ELF-1 (cell line): ENCODE measurements at regions not wholly inside any gene's neighbourhood (a gene's known extent, or its start where the extent isn't known, plus 50 kb on each side); places are given as distances from the start of the nearest gene placed in this dataset.
A peak's percentile ranks its signal among the peaks of the same experiment; 100 is the strongest.

Experiments
- DNase-seq: peaks from one replicate; pipeline ENCODE4 v3.0.0-alpha.2; 2016; ENCODE audit warnings: low read depth, low spot score

DNA sequence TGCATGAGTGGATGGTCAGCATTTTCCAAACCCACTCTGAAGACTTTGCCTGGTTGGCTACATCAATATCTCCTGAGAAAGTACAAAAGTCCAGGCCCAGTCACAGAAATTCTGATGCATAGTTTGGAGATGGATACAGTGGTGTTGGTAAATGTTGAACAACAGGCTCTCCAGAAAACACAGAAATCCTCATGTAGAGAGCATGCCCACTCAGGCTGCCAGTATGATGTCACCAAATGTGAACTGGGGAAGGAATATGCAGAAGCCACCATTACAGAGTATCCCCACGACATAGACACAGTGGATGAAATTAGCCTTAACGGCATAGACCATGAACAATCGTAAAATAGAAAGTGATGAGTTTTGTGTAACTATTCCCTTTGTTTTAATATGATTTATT lies 97.1 kb upstream of the NXT1 start:
- DNase-seq, result no peak

DNA sequence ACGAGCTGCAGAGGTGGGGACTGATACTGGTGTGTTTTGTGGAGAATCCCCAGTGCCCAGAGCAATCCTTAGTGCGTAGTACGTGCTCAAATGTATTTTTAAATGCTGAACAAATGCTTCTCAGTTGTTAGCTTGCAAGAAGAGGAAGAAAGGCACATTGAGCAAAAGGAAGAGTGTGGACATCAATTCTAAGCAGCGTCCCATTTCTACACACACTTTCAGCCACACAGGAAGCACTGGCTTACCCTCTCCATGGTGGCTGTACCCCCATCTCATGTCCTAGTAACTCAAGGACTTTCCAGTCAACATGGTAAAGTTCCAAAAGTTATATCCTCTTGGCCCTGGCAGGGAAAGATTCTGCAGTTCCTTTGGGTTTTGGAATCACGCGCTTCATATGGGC lies 98.8 kb upstream of the NXT1 start:
- no peak for DNase-seq

DNA sequence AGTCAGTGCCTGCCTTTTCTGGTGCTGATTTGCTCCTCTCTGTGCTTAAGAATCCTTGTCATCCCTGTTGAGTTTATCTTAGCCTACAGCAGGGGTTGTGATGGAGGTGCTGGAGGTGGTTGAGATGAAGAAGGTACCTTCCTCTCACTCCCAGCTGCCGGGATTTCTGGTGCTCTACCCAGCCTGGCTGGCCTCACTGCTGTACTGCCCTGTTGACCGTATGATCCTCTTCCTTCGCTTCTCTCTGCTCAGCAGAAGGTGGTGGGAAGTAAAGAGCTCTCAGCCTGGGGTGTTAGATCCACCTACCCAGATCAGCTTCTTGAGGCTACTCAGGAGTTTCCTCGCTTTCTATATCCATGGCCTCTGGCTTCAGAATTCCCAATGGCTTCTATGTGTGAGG lies 101.0 kb upstream of the NXT1 start:
- DNase-seq, result no peak

DNA sequence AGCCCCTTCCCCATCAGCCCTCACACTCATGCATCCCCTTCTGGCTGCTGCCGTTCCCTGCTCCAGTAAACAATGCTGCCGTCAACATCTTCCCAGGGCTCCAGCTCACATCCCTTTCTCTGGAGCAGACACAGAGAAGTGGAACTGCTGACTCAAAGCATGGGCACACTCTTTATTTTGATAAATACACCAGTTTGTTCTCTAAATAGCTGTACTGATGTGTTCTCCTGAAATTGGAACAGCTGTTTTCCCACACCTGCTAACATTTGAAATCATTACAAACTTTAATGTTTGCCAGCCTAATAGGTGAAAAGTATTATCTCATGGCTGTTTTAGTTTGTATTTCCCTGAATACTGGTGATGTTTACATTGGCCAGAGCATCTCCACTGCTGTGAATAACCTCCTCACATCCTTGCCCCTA lies 102.1 kb upstream of the NXT1 start:
- DNase-seq, result no peak

DNA sequence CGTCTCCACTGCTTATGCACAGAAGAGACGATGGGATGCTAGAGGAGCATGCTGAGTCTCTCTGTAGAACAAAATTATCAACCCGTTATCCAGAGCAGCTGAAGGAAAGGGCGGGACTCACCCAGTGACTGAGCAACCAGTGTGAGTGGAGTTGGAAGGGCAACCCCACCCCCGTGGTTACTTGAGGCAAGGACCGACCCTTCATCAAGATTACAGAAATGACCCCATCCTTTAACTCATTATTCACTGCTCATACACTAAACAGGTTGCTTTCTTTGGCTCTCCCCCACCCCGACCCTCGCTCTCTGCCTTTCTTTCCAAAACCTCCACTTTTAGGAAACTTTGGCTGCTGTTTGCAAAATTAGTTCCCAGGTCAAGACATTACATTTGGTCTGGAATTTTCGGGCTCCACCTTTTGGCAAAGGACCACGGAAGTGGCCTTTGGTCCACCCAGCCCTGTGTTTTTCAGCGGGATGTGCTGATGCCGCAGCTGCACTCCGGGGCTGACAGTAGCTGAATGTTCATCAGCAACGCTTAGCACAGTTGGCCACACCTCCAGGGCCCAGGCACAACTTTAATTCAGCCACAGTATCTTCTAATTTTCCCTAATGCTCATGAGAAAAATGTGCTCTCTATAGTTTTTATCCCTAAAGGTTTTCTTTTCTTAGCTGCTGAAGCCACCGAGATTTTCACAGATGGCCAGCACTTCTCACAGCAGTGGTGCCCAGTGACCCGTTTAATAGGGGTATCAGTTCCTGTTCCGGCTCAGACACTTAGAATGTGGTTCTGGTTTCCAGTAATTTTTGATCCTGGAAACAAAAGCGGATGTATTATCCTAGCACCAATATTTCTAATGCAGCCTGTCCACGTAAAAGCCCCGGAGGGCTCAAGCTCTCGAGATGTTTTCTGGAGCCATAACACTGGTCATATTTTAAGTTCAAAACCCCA lies 103.6 kb upstream of the NXT1 start:
- no peak for DNase-seq

DNA sequence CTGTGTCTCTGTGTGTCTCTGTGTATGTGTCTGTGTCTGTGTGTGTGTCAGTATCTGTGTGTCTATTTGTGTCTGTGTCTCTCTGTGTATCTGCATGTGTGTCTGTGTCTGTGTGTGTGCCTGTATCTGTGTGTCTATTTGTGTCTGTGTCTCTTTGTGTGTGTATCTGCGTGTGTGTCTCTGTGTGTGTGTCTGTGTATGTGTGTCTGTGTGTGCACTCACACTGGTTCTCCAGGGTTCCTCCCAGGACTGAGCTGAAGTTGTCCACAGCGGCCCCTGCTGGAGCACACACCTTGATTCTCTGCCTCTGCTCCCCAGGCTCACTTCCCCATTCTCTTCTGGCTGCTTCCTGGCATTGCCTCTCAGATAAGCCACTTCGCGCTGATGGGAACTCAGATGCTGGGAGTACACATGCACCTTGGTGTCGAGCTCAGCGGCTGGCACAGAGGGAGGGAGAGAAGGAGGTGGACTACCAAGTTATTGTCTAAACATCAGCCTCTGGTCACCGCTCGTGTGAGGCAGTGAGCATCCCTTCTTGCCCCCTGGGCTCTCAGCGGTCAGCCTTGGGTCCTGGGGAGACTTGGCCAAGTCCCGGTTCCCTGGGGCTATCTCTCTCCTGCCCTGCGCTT lies 104.9 kb upstream of the NXT1 start:
- DNase-seq, result peak; percentile 61

DNA sequence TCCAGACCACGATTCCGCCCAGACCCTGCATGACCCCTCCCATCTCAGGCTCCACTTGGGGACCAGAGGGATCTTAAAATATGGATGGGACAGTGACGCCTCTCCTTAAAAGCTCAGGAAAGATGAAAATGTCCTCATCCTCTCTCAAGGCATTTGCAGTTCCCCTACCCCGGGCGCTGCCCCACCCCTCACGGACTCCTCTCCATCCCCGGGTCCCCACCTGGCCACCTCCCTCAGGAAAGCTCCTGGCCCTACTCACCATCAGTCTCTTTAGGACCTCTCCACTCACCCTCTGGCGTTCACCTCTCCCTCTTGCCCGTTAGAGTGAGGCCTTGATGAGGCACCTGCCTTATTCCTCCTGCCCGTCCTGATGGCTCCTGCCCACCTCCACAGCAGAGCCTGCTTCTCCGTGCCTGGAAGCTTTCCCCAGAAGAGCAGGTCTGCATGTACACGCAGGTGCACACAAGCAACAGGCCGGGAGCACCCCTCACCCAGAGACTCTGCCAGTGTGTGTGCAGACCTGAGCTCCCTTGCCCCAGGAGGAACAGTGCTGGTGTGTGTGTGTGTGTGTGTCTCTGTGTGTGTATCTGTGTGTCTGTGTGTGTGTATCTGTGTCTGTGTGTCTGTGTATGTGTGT lies 105.6 kb upstream of the NXT1 start:
- DNase-seq, result no peak

DNA sequence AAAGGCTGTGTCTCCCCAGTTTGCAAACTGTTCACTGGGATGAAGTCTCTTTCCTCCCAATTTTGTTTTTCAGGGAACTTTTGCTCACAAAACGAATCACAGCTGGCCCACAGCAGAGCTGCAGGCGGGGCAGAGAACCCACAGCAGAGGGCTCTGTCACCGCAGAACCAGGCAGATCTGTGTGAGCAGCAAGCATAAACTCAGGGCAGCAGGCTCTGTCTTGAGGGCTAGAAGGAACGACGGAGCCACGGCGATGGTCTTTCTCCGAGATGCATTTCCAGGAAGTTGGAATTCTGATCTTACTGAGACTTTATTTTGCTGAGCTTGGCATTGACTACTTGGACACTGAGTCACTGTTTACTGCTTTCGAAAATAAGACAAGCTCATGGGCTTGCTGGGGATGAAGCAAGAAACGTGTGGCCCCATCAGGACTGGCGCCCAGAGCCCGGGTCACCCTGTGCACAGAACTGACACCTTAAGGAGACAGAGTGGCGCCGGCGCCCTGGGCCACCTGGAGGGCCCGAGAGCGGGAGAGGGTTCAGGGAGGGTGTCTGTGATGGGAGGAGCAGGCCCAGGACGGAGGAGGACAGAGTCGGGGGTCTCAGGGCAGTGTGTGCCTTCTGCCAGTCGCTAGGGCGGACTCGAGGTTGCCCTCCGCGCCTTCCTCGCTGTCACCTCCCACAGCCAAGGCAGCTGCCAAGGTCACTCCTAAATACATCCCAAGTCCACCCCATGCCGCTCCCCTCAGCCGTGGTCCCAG lies 106.3 kb upstream of the NXT1 start:
- DNase-seq, result no peak

DNA sequence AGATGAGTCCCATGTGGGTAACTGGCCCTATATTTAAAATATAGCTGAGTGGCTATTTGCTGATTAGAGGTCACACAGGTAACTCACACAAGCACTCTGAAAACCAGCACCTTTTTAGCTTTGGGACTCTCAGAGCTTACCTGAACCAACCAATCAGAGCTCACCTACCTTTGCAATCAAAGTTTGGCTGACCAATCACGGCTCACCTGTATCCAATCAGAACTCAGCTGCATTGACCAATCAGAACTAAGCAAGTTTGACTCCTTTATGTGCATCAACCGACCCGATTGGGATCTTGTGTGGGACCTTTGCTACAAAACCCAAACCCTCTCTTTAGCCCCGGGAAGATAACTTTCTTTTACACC lies 106.8 kb upstream of the NXT1 start:
- no peak for DNase-seq

DNA sequence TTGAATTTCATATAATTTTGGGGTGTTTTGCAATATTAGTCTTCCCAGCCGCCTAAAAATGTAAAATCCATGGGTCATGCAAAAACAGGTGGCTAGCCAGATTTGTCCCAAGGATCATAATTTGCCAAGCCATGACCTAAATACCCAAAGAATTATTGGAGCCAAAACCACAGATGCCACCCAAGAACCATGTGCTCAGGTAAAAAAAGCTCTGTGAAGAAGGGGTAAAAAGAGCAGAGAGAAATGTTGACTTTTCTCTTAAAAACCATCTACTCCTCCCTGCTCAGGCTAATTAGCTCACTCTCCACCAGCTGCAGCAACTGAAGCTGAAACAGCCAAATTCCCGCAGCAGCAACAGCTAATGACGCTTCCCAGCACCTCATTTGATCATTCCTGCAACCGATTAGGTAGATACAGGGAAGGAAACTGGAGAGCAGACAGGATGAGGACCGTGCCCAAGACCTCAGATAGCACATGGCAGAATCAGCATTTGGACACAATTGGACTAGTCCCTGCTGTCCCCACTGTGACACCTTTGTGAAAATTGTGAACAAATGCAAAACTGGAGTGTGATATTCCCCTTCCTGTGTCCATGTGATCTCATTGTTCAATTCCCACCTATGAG lies 107.9 kb upstream of the NXT1 start:
- no peak for DNase-seq

DNA sequence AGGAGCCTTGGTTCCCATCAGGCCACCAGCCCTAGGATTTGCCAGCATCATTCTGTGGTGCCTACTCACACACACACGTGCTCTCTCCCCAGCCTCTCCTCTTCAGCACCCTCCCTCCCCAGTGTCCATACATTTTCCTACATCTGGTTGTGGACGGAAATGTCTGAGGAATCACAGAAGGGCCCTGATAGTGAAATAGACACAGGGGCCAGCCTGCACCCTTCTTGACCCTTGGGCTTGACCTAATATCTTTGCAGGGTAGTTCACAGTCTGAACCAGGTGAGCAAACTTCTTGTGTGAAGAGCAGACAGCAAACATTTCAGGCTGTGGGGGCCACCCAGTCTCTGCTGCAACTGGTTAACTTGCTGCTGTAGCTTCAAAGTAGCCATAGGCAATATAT lies 108.5 kb upstream of the NXT1 start:
- no peak for DNase-seq

DNA sequence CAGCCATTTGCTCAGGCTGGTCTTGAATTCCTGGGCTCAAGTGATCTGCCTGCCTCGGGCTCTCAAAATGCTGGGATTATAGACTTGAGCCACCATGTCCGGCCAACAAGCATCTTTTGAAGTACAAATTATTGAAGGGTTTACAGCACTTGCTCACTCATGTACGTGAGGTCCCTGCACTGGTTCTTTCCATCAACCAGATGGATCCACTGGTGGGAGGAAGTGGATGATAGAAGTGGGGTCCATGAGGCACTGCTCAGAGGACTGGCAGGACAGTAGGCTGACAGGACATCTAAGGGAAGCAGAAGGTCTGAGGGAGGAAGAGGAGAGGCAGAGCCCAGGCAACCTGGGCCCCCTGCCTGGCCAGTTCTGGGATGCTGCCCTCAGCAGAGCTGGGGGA lies 109.2 kb upstream of the NXT1 start:
- DNase-seq, result no peak

DNA sequence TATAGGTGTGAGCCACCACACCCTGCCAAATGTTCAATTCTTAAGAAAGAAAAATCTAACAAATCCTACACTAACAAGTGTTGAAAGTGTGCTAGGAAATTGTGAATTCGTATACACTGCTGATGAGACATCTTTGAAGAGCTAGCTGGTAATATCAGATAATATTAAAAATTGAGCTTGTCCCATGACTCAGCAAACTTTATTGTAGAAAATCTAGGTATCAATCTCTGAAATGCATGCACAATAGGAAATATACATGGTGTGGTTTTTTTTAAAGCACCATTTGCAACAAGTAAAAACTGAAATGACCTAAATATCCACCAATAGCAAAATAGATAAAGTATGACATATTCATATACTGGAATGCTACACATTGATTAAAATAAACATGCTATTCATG lies 110.1 kb upstream of the NXT1 start:
- DNase-seq, result no peak

DNA sequence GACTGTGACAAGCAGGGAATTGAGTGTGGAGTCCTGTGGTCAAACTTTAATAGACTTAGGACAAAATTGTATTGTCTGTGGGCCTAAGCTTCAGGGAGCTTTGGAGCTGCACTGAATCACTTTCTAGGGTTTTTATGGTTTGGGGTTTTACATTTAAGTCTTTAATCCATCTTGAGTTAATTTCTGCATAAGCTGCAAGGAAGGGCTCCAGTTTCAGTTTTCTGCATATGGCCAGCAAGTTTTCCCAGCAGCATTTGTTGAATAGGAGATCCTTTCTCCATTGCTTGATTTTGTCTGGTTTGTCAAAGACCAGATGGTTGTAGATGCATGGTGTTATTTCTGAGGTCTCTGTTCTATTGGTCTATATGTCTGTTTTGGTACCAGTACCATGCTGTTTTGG lies 113.4 kb upstream of the NXT1 start:
- no peak for DNase-seq

DNA sequence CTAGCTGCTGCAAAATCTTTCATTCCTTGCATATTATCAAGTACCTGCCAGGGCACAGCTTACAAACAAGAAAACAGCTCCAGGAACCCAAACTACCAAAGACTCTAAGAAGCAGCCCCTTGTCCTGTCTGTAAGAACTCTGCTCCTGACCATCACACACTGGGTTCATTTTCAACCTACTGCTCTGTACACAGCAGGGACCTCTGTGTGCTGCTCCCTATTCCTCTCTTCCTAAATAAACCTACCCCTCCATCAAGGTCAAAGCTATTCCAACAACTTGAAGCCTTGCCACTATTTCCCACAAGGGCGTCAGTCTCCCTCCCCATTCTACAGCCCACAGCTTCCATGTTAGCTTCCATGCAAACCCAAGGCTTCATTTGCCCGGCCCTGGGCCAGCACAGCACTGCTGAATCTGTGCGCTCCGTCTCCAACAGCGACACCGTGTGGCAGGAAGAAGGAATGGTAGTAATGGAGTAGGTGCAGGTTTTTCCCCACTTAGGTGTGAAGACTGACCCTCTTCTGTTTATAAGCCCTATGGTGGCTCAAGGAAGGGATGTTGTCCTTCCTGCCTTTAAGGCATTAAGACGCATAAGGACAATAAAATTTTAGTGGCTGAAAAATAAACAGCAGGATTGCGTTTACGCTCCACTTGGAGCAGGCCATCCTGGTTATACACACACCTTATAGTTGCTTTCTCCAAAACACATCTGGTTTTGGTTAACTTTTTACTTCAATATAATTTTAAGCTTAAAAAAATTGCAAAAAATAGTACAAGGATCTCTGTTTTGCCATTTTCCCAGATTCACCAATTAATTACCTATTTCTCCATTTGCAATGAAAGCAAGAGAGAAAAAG lies 115.2 kb upstream of the NXT1 start:
- DNase-seq, result peak; percentile 70

DNA sequence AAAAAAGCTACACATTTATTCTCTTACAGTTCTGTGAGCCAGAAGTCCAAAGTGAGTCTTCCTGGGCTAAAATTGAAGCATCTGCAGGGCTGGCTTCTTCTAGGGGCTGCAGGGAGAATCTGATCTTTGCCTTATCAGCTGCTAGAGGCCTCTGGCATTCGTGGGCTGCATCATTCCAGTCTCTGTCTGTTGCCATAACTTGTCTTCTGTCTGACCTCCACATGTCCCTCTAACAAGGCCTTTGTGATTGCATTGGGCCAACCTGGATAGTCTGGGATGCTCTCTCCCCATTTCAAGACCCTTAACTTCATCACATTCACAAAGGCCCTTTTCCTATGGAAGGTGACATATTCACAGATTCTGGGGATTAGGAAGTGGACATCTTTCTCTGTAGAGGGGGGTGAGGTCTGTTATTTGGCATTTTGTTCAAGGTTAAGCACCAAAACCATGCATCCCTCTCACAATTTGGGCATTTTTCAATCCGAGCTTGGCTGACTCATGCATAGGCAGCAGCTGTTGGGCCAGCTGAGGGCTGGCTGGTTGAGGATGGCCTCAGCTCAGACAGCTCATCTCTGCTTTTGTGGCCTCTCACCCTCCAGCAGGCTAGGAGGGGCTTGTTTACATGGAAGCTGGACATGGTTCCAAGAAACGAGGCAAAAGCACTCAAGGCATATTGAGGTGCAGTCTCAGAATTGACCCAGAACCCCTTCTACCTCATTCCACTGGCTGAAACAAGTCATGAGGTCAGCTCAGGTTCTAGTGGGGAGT lies 116.1 kb upstream of the NXT1 start:
- no peak for DNase-seq

DNA sequence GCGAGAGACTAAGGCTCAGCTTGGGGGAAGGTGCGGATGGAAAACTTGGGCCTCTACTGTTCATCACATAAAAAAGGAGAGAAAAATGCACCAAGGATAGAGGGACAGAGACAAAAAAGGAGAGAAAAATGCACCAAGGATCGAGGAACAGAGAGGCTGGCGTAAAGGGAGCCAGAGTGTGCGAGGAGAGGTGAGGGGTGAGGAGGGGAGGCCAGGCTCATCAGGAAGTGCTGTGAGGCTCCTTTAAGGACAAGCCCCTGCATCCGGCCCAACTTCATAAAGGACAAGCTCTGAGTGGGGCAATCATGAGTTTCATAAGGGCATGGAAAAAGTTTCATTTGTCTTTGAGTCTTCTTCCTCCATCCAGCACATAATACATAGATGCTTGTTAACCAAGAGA lies 117.2 kb upstream of the NXT1 start:
- DNase-seq, result no peak

DNA sequence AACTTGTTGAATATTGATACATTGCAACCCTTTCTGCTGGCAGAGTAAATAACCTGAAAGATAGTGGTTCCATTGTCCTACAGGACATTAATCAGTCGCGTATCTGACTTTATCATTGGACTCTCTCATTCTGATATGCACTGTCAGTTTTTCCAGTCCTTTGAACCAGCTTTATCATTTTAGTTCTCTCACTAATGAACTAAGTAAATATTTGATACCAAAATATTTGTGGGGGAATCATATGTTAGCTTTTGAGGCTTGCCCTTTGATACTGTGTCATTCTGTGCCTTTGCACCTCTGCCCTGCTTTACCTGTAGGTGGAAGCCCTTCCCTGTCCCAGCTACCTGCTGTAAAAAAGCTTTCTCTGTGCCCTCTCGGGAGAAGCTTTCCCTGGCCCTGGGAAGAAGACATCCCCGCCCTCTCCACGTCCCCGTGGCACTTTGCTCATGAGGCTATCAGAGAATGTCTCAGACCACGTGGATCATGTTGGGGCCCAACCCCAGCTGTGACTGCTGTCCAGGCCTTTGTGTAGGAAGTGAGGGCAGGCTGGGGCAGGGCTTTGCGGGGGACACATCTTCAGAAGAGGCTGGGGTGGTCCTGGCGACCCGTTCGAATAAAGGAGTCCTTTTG lies 117.8 kb upstream of the NXT1 start:
- DNase-seq, result no peak

DNA sequence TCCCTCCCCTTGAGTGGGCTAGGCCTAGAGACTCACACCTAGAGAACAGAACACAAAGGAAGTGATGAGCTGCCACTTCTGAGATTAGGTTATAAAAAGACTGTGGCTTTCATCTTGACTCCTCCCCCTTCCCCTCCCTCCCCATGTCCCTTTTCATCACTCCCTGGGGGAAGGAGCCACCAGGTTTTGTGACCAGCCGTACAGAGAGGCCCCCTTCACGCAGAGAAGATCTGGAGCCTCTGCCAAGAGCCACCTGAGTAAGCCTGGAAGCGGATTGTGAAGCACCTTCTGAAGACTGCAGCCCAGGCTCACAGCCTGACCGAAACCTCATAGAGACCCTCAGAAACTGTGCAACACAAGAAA lies 118.4 kb upstream of the NXT1 start:
- DNase-seq, result no peak
